NCI-H2227 (cell line): ENCODE measurements at regions not wholly inside any gene's neighbourhood (a gene's known extent, or its start where the extent isn't known, plus 50 kb on each side); places are given as distances from the start of the nearest gene placed in this dataset.

Experiments
- DNase-seq: peaks from one replicate; lab custom pipeline; 2025; ENCODE audit not compliant: unreplicated experiment; lab: John Stamatoyannopoulos, UW

DNA sequence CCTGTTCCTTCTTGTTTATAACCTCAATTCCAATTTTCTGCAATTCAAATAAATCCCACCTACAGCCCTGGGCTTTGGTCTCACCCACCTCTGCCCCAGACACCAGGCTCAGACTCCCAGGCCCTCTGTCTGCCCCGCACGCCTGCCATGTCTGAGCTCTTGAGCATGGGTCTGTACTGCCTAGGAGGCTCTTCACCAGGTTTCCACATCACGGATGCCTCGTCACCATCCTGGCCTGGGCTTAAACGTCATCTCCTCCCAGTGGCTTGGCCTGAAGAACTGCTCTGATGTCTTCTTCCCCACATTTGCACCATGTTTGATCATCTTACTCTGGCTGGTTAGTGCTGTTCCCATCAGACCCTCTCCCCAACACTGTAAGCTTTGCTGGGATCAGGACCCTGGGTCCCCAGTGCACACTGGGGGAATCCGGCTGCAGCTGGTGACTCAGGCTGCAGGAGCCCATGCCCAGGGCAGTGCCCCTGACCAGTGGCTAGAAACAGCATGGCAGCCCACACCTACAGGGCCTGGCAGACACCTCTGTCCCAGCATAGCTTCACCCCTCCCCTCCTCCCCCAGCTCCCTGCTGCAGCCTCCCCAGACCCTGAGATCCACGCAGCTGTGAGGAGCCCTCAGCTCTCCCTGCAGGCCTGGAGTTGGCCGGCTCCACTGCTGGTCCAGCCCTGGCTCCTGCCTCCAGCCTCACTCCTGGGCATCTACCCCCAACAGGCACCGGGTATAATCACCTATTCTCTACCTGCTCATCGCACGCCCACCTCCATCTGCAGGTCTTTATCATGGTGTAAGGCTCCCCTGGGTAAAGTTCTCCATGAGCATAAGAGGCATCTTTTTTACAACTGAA is 162.8 kb upstream of the NSMCE3 start:
- no peak for DNase-seq

DNA sequence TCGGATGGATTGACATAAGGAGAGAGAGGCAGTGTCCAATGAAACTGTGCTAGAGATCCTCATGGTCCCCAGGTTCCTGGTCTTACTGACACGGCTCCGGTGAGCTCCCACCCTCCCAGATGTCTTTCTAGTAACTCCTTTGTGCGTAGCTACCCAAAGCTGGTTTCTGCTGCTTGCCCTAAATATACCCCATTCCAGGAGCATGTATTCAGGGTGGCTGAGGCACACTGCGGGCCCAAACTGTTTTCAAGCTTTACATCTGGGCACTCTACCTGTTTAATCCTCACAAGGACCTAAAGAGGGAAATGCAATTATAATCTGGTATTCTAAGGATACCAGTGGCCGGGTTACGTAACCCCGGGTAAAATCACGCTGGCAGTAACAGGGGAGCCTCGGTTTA is 161.2 kb upstream of the NSMCE3 start:
- DNase-seq: no peak

DNA sequence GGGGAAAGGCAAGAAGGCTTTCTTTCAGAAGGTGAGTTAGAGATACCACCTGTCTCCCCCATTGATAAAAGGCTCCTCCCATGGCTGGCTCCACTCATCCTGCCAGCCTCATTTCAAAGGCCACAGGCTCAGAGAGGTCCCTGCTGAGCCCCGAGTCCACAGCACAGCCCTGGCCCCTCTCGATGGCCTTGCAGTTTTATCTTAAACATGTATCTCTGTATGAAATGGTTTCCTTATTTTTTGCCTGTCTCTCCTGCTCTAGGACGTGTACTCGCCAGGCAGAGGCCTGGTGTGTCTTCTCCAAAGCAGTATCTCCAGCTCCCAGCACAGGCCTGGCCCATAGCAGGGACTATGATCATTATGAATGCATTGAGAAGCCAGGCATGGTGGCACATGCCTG is 160.5 kb upstream of the NSMCE3 start:
- DNase-seq: no peak

DNA sequence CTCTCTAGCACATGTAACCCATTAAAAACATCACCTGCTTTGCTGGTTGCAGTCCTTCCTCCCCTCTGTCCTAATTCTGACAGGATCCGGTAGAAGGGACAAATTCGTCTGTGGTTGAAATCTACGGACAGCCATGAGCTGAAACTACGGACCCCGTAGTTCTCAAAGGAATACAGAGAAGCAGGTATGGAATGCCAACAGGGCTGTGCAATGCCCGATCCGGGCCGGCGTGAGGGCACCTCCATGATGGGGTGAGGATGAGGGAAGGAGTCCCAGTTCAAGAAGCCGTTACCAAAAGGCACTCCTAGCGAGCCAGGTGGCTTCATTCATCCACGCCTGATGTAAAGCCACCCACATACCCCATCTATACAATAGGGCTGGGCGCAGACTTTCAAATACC is 160.0 kb upstream of the NSMCE3 start:
- DNase-seq: no peak

DNA sequence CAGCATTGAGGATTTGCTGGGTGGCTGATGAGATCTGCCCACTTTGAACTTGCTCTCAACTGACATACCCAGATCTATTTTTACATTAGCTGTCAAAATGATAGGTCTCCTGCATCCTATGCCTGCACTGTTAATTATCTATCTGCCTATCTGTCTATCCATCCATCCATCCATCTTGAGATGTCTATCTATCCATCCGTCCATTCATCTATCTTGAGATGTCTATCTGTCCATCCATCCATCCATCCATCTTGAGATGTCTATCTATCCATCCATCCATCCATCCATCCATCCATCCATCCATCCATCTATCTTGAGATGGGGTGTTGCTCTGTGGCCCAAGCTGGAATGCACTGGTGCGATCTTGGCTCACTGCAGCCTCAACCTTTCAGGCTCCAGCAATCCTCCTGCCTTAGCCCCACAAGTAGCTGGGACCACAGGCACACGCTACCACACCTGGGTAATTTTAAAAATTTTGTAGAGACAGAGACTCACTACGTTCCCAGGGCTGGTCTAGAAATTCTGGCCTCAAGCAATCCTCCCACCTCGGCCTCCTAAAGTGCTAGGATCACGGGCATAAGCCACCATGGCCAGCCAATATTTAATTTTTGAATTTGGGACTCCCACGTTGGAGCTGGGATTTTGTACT is 159.4 kb upstream of the NSMCE3 start:
- DNase-seq: no peak

DNA sequence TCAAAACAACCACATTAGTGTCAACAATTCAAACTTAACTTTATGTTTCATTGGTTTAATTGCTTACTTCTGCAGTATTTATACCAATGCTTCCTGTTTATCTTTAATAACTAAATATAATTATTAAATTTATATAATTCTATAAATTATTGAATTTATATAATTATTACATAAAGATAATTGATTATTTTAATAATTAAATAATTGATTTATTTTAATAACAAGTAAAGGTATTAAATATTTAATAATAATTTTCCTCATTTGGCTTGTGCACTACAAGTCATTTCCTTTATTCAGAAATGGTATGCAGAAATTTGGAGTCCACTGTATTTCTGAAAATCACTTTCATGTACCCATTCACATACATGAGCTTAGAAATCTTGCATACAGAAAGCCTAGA is 156.2 kb upstream of the NSMCE3 start:
- no peak for DNase-seq

DNA sequence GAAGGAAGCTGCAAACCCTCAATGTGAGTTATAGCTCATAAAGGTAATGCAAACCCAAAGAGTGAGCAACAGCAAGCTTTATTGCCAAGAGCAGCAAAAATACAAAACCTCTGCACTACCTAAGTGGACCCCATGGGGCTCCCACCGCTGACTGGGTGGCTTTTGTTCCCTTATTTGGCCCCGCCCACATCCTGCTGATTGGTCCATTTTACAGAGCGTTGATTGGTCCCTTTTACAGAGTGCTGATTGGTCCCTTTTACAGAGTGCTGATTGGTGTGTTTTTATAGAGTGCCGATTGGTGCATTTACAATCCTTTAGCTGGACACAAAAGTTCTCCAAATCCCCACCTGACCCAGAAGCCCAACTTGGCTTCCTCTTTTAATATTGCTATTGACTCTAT is 154.5 kb upstream of the NSMCE3 start:
- DNase-seq: no peak

DNA sequence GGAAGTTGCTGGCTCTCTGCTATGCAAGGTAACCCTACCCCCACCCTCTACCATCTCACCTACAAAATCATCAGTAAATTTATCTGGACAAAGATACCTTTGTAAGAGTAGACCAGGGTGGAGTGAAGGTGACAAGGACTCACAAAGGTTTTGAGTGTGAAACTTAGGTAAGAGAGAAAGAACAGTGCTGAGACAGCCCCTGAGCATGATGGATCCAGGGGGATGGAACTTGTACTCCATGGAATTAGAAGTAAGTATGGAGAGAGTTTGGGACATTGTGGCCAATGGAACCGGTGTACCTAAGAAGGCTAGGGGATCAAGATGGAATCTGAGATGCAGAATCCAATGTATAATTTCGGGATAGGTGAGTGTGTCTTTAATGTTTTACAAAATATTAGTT is 153.0 kb upstream of the NSMCE3 start:
- no peak for DNase-seq

DNA sequence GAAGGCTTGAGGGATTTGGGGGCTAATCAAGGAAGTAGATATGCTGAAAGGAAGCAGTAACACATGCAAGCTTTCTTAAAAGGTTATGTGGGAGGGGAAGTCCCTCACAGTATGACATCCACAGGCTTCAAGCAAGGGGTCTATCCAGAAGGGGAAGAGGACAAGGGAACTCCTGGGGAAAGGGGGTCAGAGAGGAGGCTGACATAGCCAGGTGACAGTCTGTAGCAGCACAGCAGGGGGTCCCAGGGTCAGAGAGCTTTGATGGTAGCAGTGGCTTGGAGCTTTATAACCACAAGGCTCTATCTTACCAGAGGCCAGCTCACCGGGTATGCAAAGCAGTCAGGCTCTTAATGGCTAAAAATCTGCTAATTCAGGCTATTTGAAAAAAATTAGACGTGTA is 150.6 kb upstream of the NSMCE3 start:
- no peak for DNase-seq

DNA sequence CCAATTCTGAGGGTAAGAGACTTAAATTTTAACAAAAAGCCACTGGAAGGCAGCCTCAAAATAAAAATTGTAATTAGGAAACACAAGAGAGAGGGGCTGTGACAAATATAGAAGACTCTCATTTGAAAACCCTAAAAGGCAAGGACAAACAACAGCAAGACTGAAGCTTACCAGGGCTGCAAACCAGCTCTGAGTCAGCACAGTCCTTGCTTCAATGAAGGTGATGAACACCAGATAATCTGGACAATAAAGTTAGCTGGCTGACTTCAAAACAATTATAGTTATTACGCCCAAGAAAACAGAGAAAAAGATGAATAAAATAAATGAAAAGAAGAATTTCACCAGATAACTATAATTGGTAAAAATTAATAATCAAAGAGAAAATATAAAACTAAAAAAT is 149.3 kb upstream of the NSMCE3 start:
- DNase-seq: no peak

DNA sequence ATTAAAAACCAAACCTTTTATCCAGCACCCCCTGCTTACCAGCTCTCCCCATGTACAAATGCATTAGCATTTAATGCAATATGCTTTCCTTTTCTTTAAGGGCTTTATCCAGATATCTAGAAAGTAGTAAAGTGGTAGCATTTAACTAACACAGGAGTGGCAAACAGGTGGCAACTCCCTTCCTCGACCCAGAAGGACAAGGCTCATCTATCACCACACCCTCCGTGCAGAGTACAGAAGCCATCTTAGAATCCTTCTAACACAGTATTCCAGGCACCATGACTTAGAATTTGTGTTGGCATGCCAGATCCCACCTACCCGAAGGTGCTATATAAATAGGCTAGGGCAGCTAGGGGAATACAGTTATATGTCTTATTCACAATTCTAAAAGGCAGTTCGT is 148.6 kb upstream of the NSMCE3 start:
- DNase-seq: no peak

DNA sequence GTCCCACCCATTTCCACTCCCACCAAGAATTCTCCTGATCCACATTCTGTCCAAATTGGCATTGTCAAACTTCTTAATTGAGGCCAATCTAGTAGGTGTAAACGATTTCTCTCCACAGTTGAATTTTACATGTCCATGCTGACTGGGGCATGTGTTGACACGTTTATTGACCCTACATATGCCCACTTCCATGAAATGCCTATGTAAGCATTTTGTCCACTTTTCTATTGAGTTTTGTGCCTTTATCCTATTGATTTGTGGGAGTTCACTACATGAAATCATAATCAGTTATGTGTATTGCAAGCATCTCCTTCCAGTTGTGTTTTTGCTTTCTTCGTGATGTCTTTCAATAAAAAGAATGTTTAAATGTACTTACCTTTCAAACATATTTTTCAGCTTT is 141.7 kb upstream of the NSMCE3 start:
- DNase-seq: no peak

DNA sequence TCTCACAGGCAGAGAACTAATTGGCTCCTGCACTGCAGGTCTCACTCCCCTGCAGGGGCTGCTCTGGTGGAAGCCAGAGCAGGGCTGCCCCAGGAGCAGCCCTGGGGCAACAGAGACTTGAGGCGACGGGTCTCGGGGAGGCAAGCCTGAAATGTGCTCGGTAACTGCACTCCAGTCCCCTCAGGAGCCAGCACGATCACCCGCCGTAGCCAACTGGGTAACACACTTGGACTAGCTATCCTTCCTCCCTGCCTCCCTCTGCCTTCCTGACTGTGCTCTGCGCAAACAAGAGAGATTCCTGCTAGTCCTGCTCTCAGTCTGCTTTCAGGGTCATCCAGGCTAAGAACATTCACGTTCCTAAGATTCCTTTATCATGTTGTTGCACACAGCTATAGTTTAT is 140.7 kb upstream of the NSMCE3 start:
- DNase-seq: no peak

DNA sequence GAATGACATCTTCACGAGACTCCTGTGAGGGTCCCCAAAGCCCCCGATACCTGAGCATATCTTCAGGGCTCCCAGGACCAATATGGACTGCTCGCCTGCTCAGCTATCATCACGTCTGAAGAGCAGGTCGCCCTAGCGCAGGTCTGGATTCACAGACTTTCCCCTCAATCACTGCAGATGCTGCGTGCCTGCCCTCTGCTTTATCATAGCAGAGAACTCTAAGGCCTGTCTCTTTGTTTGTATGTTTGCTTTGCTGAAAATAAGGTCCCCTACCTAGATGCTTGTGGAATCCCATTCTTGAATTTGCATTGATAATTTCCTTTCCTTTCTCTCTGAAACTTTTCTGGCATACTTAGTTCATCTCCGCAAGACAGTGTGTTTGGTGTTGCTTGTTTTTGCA is 140.3 kb upstream of the NSMCE3 start:
- DNase-seq: no peak

DNA sequence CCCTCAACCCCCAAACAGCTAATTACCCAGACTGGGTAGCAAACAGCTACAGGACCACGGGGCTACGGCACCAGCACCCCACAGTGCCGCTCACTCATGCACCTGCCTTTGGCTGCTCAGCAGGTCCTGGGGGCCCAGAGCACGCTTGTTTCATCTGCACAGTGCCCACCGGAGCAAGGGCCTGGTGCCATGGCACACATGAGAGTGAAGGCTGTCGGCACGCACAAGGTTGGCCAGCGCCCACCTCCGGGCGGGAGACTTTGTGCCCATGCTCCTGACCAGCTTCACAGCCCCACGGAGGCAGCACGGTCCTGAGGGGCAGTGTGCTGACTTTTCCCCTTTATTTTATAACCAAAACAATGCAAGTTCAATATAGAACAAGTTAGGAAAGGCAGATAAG is 135.9 kb upstream of the NSMCE3 start:
- DNase-seq: no peak

DNA sequence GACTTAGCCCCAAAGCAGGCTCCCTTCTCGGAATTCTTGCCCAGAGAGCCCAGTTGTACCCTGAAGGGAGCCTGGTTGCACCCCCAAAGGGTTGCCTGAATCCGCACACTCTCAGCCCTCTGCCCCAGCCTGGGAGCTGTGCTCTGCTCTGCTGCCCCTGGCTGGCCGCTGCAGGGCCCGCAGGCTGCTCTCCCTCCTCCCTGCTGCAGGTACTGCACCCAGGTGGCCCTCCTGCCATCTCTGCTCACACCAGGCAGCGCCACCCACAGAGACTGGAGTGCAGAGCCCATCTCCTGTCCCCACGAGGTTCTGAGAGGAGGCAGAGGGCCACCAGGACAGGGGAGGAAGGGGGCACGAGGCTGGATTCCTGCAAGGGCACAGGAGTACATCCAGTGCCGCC is 134.2 kb upstream of the NSMCE3 start:
- no peak for DNase-seq

DNA sequence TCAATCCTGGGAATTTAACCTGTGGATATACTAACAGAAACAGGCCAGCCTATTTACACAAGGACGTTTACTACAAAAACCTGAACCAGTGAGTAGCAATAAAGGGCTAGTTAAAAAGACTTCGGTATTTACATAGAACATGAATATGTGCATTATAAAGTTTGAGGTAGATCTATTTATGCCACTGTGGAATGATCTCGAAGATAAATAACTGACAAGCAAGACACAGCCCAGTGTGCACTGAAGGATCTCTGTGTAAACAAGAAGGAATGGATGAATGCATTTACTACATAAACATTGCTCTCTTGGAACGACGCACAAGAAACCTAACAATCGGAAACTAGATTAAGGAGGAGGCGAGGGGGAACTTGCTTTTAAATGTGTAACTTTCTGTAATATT is 132.0 kb upstream of the NSMCE3 start:
- DNase-seq: no peak

DNA sequence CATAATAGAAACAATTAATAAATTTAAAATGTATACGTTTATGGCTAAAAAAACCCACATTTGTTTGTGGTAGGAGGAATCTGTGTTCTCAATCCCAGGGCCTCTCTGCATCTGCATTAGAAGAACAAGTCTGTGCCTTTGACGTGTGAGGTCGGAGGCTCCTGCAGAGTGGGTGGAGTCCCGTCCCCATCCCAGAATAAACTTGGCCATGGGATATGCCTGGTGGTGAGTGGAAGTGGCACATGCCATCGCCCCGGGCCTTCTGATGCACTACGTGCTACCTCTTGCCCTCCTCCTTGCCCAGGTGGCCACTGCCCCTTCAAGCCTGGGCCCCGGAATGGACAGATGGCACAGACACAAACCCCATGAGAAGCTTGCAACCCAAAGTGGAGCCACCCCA is 131.1 kb upstream of the NSMCE3 start:
- DNase-seq: no peak

DNA sequence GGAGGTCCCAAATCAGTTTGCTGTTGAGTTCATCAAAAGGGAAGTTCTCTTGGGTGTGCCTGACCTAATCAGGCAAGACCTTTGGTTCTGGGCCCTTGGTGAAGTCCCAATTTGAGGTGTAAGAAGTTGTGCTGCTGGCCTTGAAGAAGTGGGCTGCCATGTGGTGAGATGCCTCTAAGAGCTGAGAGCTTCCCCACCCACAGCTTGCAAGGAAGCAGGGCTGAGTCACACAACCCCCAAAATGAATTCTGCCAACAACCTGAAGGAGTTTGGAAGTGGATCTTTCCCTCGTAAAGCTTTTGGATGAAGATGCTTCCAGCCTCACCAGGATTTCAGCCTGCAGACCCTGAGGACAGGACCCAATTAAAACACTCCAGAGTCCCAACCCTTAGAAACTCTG is 129.3 kb upstream of the NSMCE3 start:
- no peak for DNase-seq

DNA sequence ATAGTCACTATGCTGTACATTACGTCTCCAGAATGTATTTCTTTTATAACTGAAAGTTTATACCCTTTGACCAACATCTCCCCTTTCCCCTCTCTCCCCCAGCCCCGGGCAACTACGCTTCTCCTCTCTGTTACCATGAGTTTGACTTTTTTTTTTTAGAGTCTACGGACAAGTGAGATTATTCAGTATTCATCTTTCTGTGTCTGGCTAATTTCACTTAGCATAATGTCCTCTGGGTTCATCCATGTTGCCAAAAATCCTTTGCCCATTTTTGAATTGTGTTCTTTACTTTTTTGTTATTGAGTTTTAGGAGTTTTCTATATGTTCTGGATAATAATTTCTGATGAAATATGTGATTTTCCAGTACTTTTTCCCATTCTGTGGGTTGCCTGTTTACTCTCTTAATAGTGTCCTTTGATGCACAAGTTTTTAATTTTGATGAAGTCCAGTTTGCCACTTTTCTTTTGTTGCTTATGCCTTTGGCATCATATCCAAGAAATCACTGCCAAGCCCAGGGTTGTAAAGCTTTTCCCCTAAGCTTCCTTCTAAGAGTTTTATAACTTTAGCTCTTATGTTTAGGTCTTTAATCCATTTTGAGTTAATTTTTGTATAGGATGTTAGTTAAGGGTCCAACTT is 126.7 kb upstream of the NSMCE3 start:
- no peak for DNase-seq

DNA sequence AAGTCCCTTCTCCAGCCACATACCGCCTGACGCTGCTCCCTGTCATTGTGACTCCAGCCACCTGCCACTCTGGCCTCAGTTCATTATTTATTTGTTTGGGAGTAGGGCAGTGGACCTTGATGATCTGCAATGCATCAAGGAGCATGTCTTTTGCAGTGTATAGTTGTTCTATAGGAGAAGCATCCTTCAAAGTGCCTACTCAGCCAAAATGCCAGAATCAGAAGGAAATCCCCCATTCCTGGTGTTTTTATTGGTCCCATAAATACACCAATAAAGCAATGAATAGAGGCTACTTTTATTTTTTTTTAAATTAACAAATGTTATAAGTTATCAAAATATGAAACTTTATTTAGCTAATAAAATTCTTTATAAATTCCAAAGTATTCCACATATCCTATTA is 123.8 kb upstream of the NSMCE3 start:
- no peak for DNase-seq

DNA sequence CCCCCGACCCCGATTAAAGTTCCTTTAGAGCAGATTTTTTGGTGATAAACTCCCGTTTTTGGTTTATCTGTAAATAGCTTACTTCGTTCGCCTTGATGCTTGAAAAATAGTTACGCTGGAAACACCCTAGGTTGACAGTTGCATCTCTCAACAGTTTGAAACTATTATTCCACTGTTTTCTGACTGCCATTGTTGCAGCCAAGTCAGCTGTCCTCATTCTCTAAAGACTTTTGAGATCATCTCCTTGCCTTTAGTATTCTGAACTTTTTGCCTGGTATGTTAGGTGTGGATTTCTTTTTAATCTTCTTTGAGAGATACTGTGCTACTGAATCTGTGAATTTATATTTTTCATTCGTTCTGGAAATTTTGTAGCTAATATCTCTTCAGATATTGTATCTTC is 122.7 kb upstream of the NSMCE3 start:
- no peak for DNase-seq
